ENCODE measurements at regions not wholly inside any gene's neighbourhood (a gene's known extent, or its start where the extent isn't known, plus 50 kb on each side); places are given as distances from the start of the nearest gene placed in this dataset.
"Not testable (repeated sequence)": the region's sequence is repeated elsewhere in the genome, so short reads cannot be mapped to it uniquely, and the experiment has no call there.

DNA sequence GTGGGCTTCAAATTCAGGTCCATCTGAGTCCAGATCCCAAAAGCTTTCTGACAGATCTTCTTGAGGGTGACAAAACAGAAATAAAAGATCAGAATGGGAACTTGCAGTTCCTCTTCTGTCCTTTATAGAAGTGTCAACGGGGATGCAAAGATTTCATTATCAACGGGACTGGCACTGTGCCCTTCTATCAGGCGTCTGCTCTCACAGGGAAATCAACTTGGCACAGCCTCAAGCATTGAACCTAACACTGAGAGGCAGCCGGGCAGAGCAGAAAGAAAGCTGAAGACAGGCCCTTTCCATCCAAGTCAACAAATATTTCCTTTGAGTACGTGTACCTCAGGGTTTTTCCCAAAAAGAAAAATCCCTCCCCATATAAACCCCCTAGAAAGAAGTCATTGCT is 136.4 kb upstream of the RRN3 start:
- H2BK5ac ChIP-seq (ENCODE audit: low read length); H3K23ac ChIP-seq (ENCODE audit: low read length); H3K4me2 ChIP-seq (ENCODE audit: low read length); H3K9ac ChIP-seq (ENCODE audit: low read length); DNase-seq; H3K56ac ChIP-seq (ENCODE audit: low read length); H4K5ac ChIP-seq (ENCODE audit: low read length); H3K18ac ChIP-seq (ENCODE audit: low read length); H3K36me3 ChIP-seq (ENCODE audit: control insufficient read depth, insufficient read depth, low read length); H3K4me3 ChIP-seq (ENCODE audit: low read length); H3K27ac ChIP-seq (ENCODE audit: low read depth, low read length); H3K4me1 ChIP-seq (ENCODE audit: control insufficient read depth, low read depth, low read length); H3K79me2 ChIP-seq (ENCODE audit: control insufficient read depth, insufficient read depth, low read length); H3K4ac ChIP-seq (ENCODE audit: low read depth, low read length); H2BK120ac ChIP-seq (ENCODE audit: low read depth, low read length); H2AK5ac ChIP-seq (ENCODE audit: low read length); H3K79me1 ChIP-seq (ENCODE audit: low read length); H3K27me3 ChIP-seq (ENCODE audit: insufficient read depth, low read length, poor library complexity); H2BK15ac ChIP-seq (replicated peaks; ENCODE audit: low read depth); H4K8ac ChIP-seq (ENCODE audit: low read depth, low read length): not testable (repeated sequence)
- no CpG with 5 or more reads among the region's 5 CpGs for WGBS (ENCODE audit: extremely low coverage, insufficient coverage, low lambda C conversion rate)

- not testable (repeated sequence) for H4K8ac ChIP-seq (ENCODE audit: low read depth, low read length); H3K27ac ChIP-seq (ENCODE audit: low read depth, low read length); H3K4ac ChIP-seq (ENCODE audit: low read depth, low read length); H3K9ac ChIP-seq (ENCODE audit: low read length); H2BK120ac ChIP-seq (ENCODE audit: low read depth, low read length); H2AK5ac ChIP-seq (ENCODE audit: low read length); DNase-seq; H4K5ac ChIP-seq (ENCODE audit: low read length); H3K56ac ChIP-seq (ENCODE audit: low read length); H3K4me1 ChIP-seq (ENCODE audit: control insufficient read depth, low read depth, low read length); H2BK5ac ChIP-seq (ENCODE audit: low read length); H3K36me3 ChIP-seq (ENCODE audit: control insufficient read depth, insufficient read depth, low read length); H3K79me2 ChIP-seq (ENCODE audit: control insufficient read depth, insufficient read depth, low read length); H3K23ac ChIP-seq (ENCODE audit: low read length); H3K4me2 ChIP-seq (ENCODE audit: low read length); H3K27me3 ChIP-seq (ENCODE audit: insufficient read depth, low read length, poor library complexity); H2BK15ac ChIP-seq (replicated peaks; ENCODE audit: low read depth); H3K18ac ChIP-seq (ENCODE audit: low read length); H3K4me3 ChIP-seq (ENCODE audit: low read length); H3K79me1 ChIP-seq (ENCODE audit: low read length)
- WGBS (ENCODE audit: extremely low coverage, insufficient coverage, low lambda C conversion rate) = no CpG with 5 or more reads among the region's 2 CpGs
Measured at GRCh38 chr16:15229661-15230060, 135.6 kb upstream of the RRN3 start.

DNA sequence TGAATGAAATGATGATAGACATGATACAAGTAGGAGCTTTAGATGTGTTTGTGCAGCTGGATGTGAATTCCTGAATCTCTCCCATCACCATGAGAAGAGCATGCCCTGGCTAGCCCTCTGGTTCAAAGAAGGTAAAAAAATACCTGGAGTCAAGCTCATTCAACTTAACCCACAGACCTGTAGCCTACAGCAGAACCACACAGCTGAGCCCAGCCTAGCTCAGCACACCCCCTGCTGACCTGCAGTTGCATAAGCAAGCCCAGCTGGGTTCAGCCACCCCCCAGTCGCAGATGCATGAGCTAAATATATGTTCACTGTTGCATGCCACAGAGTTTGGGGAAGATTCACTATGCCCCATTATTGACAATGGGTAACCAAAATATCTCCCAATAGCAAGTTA is 130.6 kb upstream of the RRN3 start:
- H3K4me2 ChIP-seq (ENCODE audit: low read length); H4K8ac ChIP-seq (ENCODE audit: low read depth, low read length); H2BK15ac ChIP-seq (replicated peaks; ENCODE audit: low read depth); H3K9ac ChIP-seq (ENCODE audit: low read length); H3K4ac ChIP-seq (ENCODE audit: low read depth, low read length); H3K23ac ChIP-seq (ENCODE audit: low read length); H3K4me1 ChIP-seq (ENCODE audit: control insufficient read depth, low read depth, low read length); H2BK120ac ChIP-seq (ENCODE audit: low read depth, low read length); H2BK5ac ChIP-seq (ENCODE audit: low read length); H3K4me3 ChIP-seq (ENCODE audit: low read length); H2AK5ac ChIP-seq (ENCODE audit: low read length); H3K56ac ChIP-seq (ENCODE audit: low read length); DNase-seq; H3K79me2 ChIP-seq (ENCODE audit: control insufficient read depth, insufficient read depth, low read length); H3K27ac ChIP-seq (ENCODE audit: low read depth, low read length); H3K18ac ChIP-seq (ENCODE audit: low read length); H3K36me3 ChIP-seq (ENCODE audit: control insufficient read depth, insufficient read depth, low read length); H3K27me3 ChIP-seq (ENCODE audit: insufficient read depth, low read length, poor library complexity); H3K79me1 ChIP-seq (ENCODE audit: low read length); H4K5ac ChIP-seq (ENCODE audit: low read length): not testable (repeated sequence)
- WGBS (ENCODE audit: extremely low coverage, insufficient coverage, low lambda C conversion rate) = no CpG with 5 or more reads among the region's 1 CpG

DNA sequence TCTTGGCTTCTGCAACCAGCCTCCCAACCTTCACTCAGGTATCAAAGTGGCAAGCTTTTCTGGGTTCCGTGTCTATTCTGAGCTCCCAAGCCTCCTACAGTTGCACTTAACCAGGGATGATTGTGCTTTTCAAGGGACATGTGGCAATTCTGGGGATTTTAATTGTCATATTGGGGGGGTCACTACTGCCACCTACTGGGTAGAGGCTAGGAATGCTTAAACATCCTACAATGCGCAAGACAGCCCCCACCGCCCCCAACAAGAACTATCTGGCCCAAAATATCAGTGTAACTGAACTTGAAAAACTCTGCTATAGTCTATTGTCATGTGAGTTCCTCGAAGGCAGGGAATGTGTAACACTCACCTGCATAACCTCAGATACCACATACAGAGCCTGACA is 129.3 kb upstream of the RRN3 start:
- not testable (repeated sequence) for H3K9ac ChIP-seq (ENCODE audit: low read length); H3K4me1 ChIP-seq (ENCODE audit: control insufficient read depth, low read depth, low read length); H3K4ac ChIP-seq (ENCODE audit: low read depth, low read length); H3K18ac ChIP-seq (ENCODE audit: low read length); H3K79me1 ChIP-seq (ENCODE audit: low read length); H3K27me3 ChIP-seq (ENCODE audit: insufficient read depth, low read length, poor library complexity); H3K79me2 ChIP-seq (ENCODE audit: control insufficient read depth, insufficient read depth, low read length); H4K8ac ChIP-seq (ENCODE audit: low read depth, low read length); H3K36me3 ChIP-seq (ENCODE audit: control insufficient read depth, insufficient read depth, low read length); H4K5ac ChIP-seq (ENCODE audit: low read length); H3K56ac ChIP-seq (ENCODE audit: low read length); H2AK5ac ChIP-seq (ENCODE audit: low read length); H2BK5ac ChIP-seq (ENCODE audit: low read length); H2BK120ac ChIP-seq (ENCODE audit: low read depth, low read length); H3K4me3 ChIP-seq (ENCODE audit: low read length); H3K4me2 ChIP-seq (ENCODE audit: low read length); H2BK15ac ChIP-seq (replicated peaks; ENCODE audit: low read depth); H3K23ac ChIP-seq (ENCODE audit: low read length); H3K27ac ChIP-seq (ENCODE audit: low read depth, low read length); DNase-seq
- no CpG with 5 or more reads among the region's 4 CpGs for WGBS (ENCODE audit: extremely low coverage, insufficient coverage, low lambda C conversion rate)

GRCh38 chr16:15219679-15220615 is 125.9 kb upstream of the RRN3 start:
- not testable (repeated sequence) for H3K36me3 ChIP-seq (ENCODE audit: control insufficient read depth, insufficient read depth, low read length); H3K4ac ChIP-seq (ENCODE audit: low read depth, low read length); H3K79me2 ChIP-seq (ENCODE audit: control insufficient read depth, insufficient read depth, low read length); H2BK15ac ChIP-seq (replicated peaks; ENCODE audit: low read depth); H3K4me3 ChIP-seq (ENCODE audit: low read length); H4K8ac ChIP-seq (ENCODE audit: low read depth, low read length); H3K4me1 ChIP-seq (ENCODE audit: control insufficient read depth, low read depth, low read length); H3K27me3 ChIP-seq (ENCODE audit: insufficient read depth, low read length, poor library complexity); H4K5ac ChIP-seq (ENCODE audit: low read length); H3K79me1 ChIP-seq (ENCODE audit: low read length); H3K9ac ChIP-seq (ENCODE audit: low read length); H3K56ac ChIP-seq (ENCODE audit: low read length); H3K18ac ChIP-seq (ENCODE audit: low read length); H3K23ac ChIP-seq (ENCODE audit: low read length); H2BK120ac ChIP-seq (ENCODE audit: low read depth, low read length); H3K4me2 ChIP-seq (ENCODE audit: low read length); H3K27ac ChIP-seq (ENCODE audit: low read depth, low read length); H2AK5ac ChIP-seq (ENCODE audit: low read length); H2BK5ac ChIP-seq (ENCODE audit: low read length)
- no CpG with 5 or more reads among the region's 19 CpGs for WGBS (ENCODE audit: extremely low coverage, insufficient coverage, low lambda C conversion rate)
- peak; percentile 25 for DNase-seq
